ENCODE measurements at regions not wholly inside any gene's neighbourhood (a gene's known extent, or its start where the extent isn't known, plus 50 kb on each side); places are given as distances from the start of the nearest gene placed in this dataset.

- no peak for TF ChIP-seq CTCF (IDR thresholded peaks at IDR 0.05)
- TF ChIP-seq POLR2AphosphoS5 (IDR thresholded peaks at IDR 0.05; ENCODE audit: low read depth, low read length): no peak
These were observed 145.9 kb upstream of the LHCGR start for GRCh38 chr2:48901416-48901815.
